ENCODE measurements at regions not wholly inside any gene's neighbourhood (a gene's known extent, or its start where the extent isn't known, plus 50 kb on each side); places are given as distances from the start of the nearest gene placed in this dataset.

DNA sequence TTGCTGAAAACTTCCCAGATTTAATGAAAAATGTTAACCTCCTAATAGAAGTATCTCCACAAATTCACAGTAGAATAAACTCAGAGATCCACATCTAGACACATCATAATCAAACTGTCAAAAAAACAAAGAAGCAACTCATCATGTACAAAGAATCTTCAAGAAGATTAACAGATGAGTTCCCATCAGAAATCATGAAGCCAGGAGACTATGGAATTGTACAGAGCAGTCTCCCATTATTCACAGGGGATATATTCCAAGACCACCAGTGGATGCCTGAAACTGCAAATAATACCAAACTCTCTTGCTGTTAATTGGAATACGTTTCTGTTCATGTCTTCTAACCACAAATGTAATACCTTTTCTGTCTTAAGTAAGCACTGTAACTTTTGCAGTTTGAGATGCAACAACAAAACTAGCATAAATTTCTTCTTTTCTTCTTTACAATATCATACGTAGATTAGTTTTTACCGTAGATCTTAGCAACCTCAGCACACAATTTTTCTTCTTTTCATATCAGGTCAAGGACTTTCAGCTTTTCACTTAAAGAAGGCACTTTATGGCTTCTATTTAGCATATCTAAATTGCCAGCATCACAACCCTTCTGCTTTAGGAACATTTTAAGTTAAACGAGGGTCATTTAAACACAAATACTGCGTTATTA lies 70.3 kb upstream of the MIR17HG start:
- Histone ChIP-seq H3K9me1 (ENCODE audit: control insufficient read depth, insufficient read depth, low read length) (no peaks in the 10 kb centered on the region), H3K4me2 (ENCODE audit: insufficient read depth, low read length) (no peak overlapping the region), H3K4me3 (no peak overlapping the region), H3K79me2 (ENCODE audit: control insufficient read depth, insufficient read depth, low read length) (no peaks in the 10 kb centered on the region), H3K9me3 (replicated peaks; ENCODE audit: control insufficient read depth, insufficient read depth, low read depth, low read length) (no peaks in the 10 kb centered on the region; the same call in 1 of the 2 replicates), H4K20me1 (replicated peaks; ENCODE audit: control insufficient read depth, insufficient read depth, low read length) (no peaks in the 10 kb centered on the region), H3K9ac (ENCODE audit: insufficient read depth in 1 of 2, low read depth in 2 of 2, low read length in 2 of 2) (no peak overlapping the region), H3K4me1 (replicated peaks in 1 of 2; ENCODE audit: control insufficient read depth in 2 of 2, insufficient read depth in 2 of 2, low read length in 2 of 2) (no peaks in the 10 kb centered on the region), H3K36me3 (ENCODE audit: control insufficient read depth, insufficient read depth, low read length) (no peaks in the 10 kb centered on the region), H3K27me3 (ENCODE audit: control insufficient read depth in 2 of 2, insufficient read depth in 2 of 2, low read length in 2 of 2) (no peaks in the 10 kb centered on the region), H3K27ac (ENCODE audit: extremely low read depth, low read depth, low read length) (no peak overlapping the region), H2AFZ (ENCODE audit: low read depth, low read length) (no peak overlapping the region)
- BruUV-seq (replicated peaks), result no TSS peak
- in situ Hi-C loops (cut with MboI), result no loop called here
- intact Hi-C loops (cut with micrococcal nuclease), result loop anchor here (5.0 kb wide), 1 partner anchor 55 kb away; no protein-coding TSS in a partner anchor
- POLR2A ChIA-PET, result no interaction called here
- no peak for DNase-seq (ENCODE audit: extremely low read depth in 1 of 4, low spot score in 3 of 4)
- no peak for ATAC-seq
- CTCF ChIA-PET (ENCODE audit: low intra/inter-chr PET ratio), result interaction anchor here (0.6 kb wide), 1 partner anchor 32 kb away, joined by 3 read pairs; no protein-coding TSS in a partner anchor
- no peak for FAIRE-seq
- 0% methylated on average over 5 of the region's 5 CpGs for WGBS (ENCODE audit: insufficient coverage, low coverage, missing lambda C conversion rate)
- TF ChIP-seq, protein P1, sequence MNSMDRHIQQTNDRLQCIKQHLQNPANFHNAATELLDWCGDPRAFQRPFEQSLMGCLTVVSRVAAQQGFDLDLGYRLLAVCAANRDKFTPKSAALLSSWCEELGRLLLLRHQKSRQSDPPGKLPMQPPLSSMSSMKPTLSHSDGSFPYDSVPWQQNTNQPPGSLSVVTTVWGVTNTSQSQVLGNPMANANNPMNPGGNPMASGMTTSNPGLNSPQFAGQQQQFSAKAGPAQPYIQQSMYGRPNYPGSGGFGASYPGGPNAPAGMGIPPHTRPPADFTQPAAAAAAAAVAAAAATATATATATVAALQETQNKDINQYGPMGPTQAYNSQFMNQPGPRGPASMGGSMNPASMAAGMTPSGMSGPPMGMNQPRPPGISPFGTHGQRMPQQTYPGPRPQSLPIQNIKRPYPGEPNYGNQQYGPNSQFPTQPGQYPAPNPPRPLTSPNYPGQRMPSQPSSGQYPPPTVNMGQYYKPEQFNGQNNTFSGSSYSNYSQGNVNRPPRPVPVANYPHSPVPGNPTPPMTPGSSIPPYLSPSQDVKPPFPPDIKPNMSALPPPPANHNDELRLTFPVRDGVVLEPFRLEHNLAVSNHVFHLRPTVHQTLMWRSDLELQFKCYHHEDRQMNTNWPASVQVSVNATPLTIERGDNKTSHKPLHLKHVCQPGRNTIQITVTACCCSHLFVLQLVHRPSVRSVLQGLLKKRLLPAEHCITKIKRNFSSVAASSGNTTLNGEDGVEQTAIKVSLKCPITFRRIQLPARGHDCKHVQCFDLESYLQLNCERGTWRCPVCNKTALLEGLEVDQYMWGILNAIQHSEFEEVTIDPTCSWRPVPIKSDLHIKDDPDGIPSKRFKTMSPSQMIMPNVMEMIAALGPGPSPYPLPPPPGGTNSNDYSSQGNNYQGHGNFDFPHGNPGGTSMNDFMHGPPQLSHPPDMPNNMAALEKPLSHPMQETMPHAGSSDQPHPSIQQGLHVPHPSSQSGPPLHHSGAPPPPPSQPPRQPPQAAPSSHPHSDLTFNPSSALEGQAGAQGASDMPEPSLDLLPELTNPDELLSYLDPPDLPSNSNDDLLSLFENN (IDR thresholded peaks at IDR 0.05; ENCODE audit: low read depth in 2 of 2, low read length in 2 of 2), result no peak
- TF ChIP-seq HLTF (IDR thresholded peaks at IDR 0.05) (no peak), PHF8 (IDR thresholded peaks at IDR 0.05; ENCODE audit: borderline replicate concordance, low read length) (no peak), KLF1 (tag; IDR thresholded peaks at IDR 0.05) (0 out of 2 replicates have a peak, but pooled peaks have one; percentile 28), MAFF (IDR thresholded peaks at IDR 0.05; ENCODE audit: low read length) (peak; percentile 15; the same call in 1 of the 2 replicates), MXI1 (IDR thresholded peaks at IDR 0.05; ENCODE audit: low read depth, low read length) (0 out of 2 replicates have a peak, but pooled peaks have one; percentile 28), HMG20A (CRISPR knock-in tag; conservative IDR thresholded peaks at IDR 0.05) (0 out of 2 replicates have a peak, but pooled peaks have one; percentile 48)
- TF ChIP-seq, protein P2, sequence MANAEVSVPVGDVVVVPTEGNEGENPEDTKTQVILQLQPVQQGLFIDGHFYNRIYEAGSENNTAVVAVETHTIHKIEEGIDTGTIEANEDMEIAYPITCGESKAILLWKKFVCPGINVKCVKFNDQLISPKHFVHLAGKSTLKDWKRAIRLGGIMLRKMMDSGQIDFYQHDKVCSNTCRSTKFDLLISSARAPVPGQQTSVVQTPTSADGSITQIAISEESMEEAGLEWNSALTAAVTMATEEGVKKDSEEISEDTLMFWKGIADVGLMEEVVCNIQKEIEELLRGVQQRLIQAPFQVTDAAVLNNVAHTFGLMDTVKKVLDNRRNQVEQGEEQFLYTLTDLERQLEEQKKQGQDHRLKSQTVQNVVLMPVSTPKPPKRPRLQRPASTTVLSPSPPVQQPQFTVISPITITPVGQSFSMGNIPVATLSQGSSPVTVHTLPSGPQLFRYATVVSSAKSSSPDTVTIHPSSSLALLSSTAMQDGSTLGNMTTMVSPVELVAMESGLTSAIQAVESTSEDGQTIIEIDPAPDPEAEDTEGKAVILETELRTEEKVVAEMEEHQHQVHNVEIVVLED (CRISPR knock-in tag; IDR thresholded peaks at IDR 0.05), result 0 out of 2 replicates have a peak, but pooled peaks have one; percentile 12
- TF ChIP-seq, protein P3, sequence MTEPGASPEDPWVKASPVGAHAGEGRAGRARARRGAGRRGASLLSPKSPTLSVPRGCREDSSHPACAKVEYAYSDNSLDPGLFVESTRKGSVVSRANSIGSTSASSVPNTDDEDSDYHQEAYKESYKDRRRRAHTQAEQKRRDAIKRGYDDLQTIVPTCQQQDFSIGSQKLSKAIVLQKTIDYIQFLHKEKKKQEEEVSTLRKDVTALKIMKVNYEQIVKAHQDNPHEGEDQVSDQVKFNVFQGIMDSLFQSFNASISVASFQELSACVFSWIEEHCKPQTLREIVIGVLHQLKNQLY (CRISPR knock-in tag; conservative IDR thresholded peaks at IDR 0.05), result 0 out of 4 replicates have a peak, but pooled peaks of 1 of the 2 experiments have one; percentile 71
- TF ChIP-seq, protein P4, sequence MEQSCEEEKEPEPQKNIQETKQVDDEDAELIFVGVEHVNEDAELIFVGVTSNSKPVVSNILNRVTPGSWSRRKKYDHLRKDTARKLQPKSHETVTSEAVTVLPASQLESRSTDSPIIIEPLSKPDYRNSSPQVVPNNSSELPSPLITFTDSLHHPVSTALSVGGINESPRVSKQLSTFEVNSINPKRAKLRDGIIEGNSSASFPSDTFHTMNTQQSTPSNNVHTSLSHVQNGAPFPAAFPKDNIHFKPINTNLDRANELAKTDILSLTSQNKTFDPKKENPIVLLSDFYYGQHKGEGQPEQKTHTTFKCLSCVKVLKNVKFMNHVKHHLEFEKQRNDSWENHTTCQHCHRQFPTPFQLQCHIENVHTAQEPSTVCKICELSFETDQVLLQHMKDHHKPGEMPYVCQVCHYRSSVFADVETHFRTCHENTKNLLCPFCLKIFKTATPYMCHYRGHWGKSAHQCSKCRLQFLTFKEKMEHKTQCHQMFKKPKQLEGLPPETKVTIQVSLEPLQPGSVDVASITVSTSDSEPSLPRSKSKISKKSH (CRISPR knock-in tag; IDR thresholded peaks at IDR 0.05), result 0 out of 2 replicates have a peak, but pooled peaks have one; percentile 25
- TF ChIP-seq, protein P5, sequence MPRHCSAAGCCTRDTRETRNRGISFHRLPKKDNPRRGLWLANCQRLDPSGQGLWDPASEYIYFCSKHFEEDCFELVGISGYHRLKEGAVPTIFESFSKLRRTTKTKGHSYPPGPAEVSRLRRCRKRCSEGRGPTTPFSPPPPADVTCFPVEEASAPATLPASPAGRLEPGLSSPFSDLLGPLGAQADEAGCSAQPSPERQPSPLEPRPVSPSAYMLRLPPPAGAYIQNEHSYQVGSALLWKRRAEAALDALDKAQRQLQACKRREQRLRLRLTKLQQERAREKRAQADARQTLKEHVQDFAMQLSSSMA (CRISPR knock-in tag; IDR thresholded peaks at IDR 0.05), result 0 out of 2 replicates have a peak, but pooled peaks have one; percentile 71

Measured in K562 (cell line).